H1 (cell line): ENCODE measurements at regions not wholly inside any gene's neighbourhood (a gene's known extent, or its start where the extent isn't known, plus 50 kb on each side); places are given as distances from the start of the nearest gene placed in this dataset.

Source experiments
- ATF2 ChIP-seq: IDR thresholded peaks from 2 replicates; pipeline ENCODE4 v1.6.1; 2012; ENCODE audit warnings: low read length, inconsistent platforms
- BRCA1 ChIP-seq: IDR thresholded peaks from 2 replicates; pipeline ENCODE4 v1.6.1; 2012; ENCODE audit warnings: low read depth, low read length, improper control_type of control experiment
- KDM4A ChIP-seq: IDR thresholded peaks from one replicate; pipeline ENCODE4 v1.7.1; 2012; ENCODE audit warnings: low read depth, mild to moderate bottlenecking, moderate library complexity, low read length, inconsistent platforms; ENCODE audit not compliant: severe bottlenecking
- MAX ChIP-seq: IDR thresholded peaks from 2 replicates; pipeline ENCODE4 v1.6.1; 2012; ENCODE audit warnings: inconsistent platforms
- NANOG ChIP-seq: IDR thresholded peaks from 2 replicates; pipeline ENCODE4 v1.6.1; 2011; ENCODE audit warnings: low read length, low read depth, mild to moderate bottlenecking, inconsistent platforms; ENCODE audit not compliant: insufficient read depth, poor library complexity, severe bottlenecking
- RBBP5 ChIP-seq: IDR thresholded peaks from 2 replicates; pipeline ENCODE4 v1.7.1; 2012; ENCODE audit warnings: low read depth, mild to moderate bottlenecking, inconsistent platforms, low read length, moderate library complexity, borderline replicate concordance
- SAP30 ChIP-seq: fragments of 300-600 bp; sonication (generic); IDR thresholded peaks from 2 replicates; pipeline ENCODE4 v1.7.1; 2012; ENCODE audit warnings: low read length, moderate library complexity, mild to moderate bottlenecking, inconsistent platforms; ENCODE audit not compliant: insufficient read depth, insufficient replicate concordance

- TF ChIP-seq ATF2 (no peak), RBBP5 (no peak), SAP30 (no peak), KDM4A (no peak), NANOG (no peak), BRCA1 (no peak), MAX (no peak)
Observed at GRCh38 chrX:18017411-18017810, 156.3 kb upstream of the RAI2 start (continued).
